Upper lobe of right lung (tissue), 1 donor: ENCODE measurements at regions not wholly inside any gene's neighbourhood (a gene's known extent, or its start where the extent isn't known, plus 50 kb on each side); places are given as distances from the start of the nearest gene placed in this dataset.

Source experiments
- ATAC-seq: fragments of 200-7000 bp; cut with Tn5 transposase; one replicate; pipeline ENCODE4 v1.9.1; 2020; ENCODE audit warnings: mild to moderate bottlenecking, moderate library complexity
- DNase-seq: peaks from one replicate; pipeline ENCODE4 v3.0.0-alpha.2; 2020
- H3K27ac ChIP-seq: fragments of 200-600 bp; one replicate; pipeline ENCODE4 v1.8.0; 2022
- H3K27me3 ChIP-seq: fragments of 200-600 bp; one replicate; pipeline ENCODE4 v1.8.0; 2022; ENCODE audit warnings: mild to moderate bottlenecking
- H3K36me3 ChIP-seq: fragments of 200-600 bp; one replicate; pipeline ENCODE4 v1.8.0; 2022
- H3K4me1 ChIP-seq: fragments of 200-600 bp; one replicate; pipeline ENCODE4 v1.8.0; 2022
- H3K4me3 ChIP-seq: fragments of 200-600 bp; one replicate; pipeline ENCODE4 v1.8.0; 2022; ENCODE audit warnings: mild to moderate bottlenecking
- H3K9me3 ChIP-seq: fragments of 200-600 bp; one replicate; pipeline ENCODE4 v1.8.0; 2022
- CTCF ChIP-seq: fragments of 200-600 bp; IDR thresholded peaks from one replicate; pipeline ENCODE4 v1.8.0; 2022; ENCODE audit warnings: antibody characterized with exemption
- intact Hi-C: fragments of 100-400 bp; cut with DNase I; formaldehyde crosslinking; loops from one replicate; pipeline ENCODE4 v1.11.0; 2022
- donor health status: DM: no; HTN: yes; CAD: no; lungs with severe emphysema.

- ATAC-seq (no peak), DNase-seq (no peak)
- H3K4me3 ChIP-seq = no peak overlapping the region
- no peaks in the 10 kb centered on the region for H3K9me3 ChIP-seq
- no peaks in the 10 kb centered on the region for H3K27me3 ChIP-seq
- no peaks in the 10 kb centered on the region for H3K4me1 ChIP-seq
- no peak for TF ChIP-seq CTCF
- no peak overlapping the region for H3K27ac ChIP-seq
- intact Hi-C loops = no loop called here
- no peaks in the 10 kb centered on the region for H3K36me3 ChIP-seq
These were observed 51.2 kb upstream of the MARCKS start for GRCh38 chr6:113805811-113806495.
